Lung (tissue), 11 donors: ENCODE measurements at regions not wholly inside any gene's neighbourhood (a gene's known extent, or its start where the extent isn't known, plus 50 kb on each side); places are given as distances from the start of the nearest gene placed in this dataset.
"Not testable (repeated sequence)": the region's sequence is repeated elsewhere in the genome, so short reads cannot be mapped to it uniquely, and the experiment has no call there.

Source experiments
- ATAC-seq: fragments of 200-7000 bp; cut with Tn5 transposase; one replicate; pipeline ENCODE4 v1.9.1; 2020; ENCODE audit warnings: moderate number of reproducible peaks; ENCODE audit not compliant: insufficient read depth, low FRiP score
- DNase-seq, 3 donors: peaks; one replicate each; pipeline ENCODE4 v3.0.0-alpha.2; 2013 to 2017
- H3K27ac ChIP-seq, 2 donors: one replicate each; pipeline ENCODE4 v1.5.1; 2013; ENCODE audit warnings: mild to moderate bottlenecking in 2 of 2, moderate library complexity in 2 of 2, control low read depth in 1 of 2, inconsistent platforms in 1 of 2, low read depth in 1 of 2, low read length in 1 of 2
- H3K27me3 ChIP-seq, 3 donors: one replicate each; pipeline ENCODE4 v1.5.1; 2013; ENCODE audit warnings: low read length in 2 of 3; ENCODE audit not compliant: control insufficient read depth in 3 of 3, insufficient read depth in 3 of 3
- H3K36me3 ChIP-seq, 4 donors: one replicate each; pipeline ENCODE4 v1.5.1; 2013; ENCODE audit warnings: low read length in 4 of 4, mild to moderate bottlenecking in 1 of 4, moderate library complexity in 1 of 4; ENCODE audit not compliant: control insufficient read depth in 4 of 4, insufficient read depth in 4 of 4
- H3K4me1 ChIP-seq, 5 donors: one replicate each; pipeline ENCODE4 v1.5.1; 2013; ENCODE audit warnings: low read length in 5 of 5, mild to moderate bottlenecking in 2 of 5, moderate library complexity in 1 of 5; ENCODE audit not compliant: control insufficient read depth in 5 of 5, insufficient read depth in 5 of 5
- H3K4me3 ChIP-seq: one replicate; pipeline ENCODE4 v1.5.1; 2013; ENCODE audit warnings: mild to moderate bottlenecking, control low read depth, moderate library complexity
- H3K9ac ChIP-seq, 2 donors: one replicate each; pipeline ENCODE4 v1.5.1; 2013; ENCODE audit warnings: low read length in 2 of 2, control low read depth in 1 of 2; ENCODE audit not compliant: insufficient read depth in 1 of 2
- H3K9me3 ChIP-seq, 4 donors: one replicate each; pipeline ENCODE4 v1.5.1; 2013; ENCODE audit warnings: low read length in 3 of 4, mild to moderate bottlenecking in 1 of 4, moderate library complexity in 1 of 4; ENCODE audit not compliant: control insufficient read depth in 4 of 4, insufficient read depth in 3 of 4
- WGBS, 2 donors: extraction: QIAGEN DNeasy Blood & Tissue Kit; methylation state at CpG; one replicate each; pipeline ENCODE4 v1.1.7; 2013; 5-methylcytosine and 5-hydroxymethylcytosine counted together
- TF ChIP-seq, protein P1 (sequence below): IDR thresholded peaks from 2 replicates; pipeline ENCODE4 v1.5.1; 2012; ENCODE audit warnings: mild to moderate bottlenecking; ENCODE audit errors: control extremely low read depth, extremely low read depth
- donor health status: control.
- donor health status: control.
- donor health status: Bipolar disorder and iron deficiency.
- donor health status: healthy.
- donor health status: DM: yes; HTN: yes; CAD: no.

DNA sequence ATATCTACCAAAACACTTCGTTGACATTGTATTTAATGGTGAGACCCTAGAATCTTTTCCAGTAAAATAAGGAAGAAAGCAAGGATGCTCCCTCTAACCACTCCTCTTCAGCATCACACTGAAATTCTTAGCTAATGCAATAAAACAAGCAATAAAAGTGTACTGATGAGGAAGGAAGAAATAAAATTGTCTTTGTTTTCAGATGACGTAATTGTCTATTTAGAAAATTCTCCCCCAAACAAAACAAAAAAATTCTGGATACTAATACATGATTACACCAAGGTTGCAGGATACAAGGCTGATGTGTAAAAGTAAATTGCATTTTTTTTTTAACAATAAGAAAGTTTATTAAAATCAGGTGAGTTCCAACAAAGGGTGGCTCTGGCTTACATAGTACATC lies 205.0 kb upstream of the SSTR4 start:
- ATAC-seq = no peak
- peaks cover 0 to 5% (median 0%) of the 10 kb centered on the region in 3 donors for H3K27me3 ChIP-seq
- 65 to 79% methylated on average over 2 of the region's 2 CpGs for WGBS, 2 donors

DNA sequence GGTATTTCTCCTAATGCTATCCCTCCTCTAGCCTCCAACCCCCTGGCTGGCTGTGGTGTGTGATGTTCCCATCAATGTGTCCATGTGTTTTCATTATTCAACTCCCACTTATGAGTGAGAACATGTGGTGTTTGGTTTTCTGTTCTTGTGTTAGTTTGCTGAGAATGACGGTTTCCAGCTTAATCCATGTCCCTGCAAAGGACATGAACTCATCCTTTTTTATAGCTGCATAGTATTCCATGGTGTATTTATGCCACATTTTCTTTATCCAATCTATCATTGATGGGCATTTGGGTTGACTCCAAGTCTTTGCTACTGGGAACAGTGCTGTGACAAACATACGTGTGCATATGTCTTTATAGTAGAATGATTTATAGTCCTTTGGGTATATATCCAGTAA lies 204.4 kb upstream of the SSTR4 start:
- not testable (repeated sequence) for H3K27me3 ChIP-seq, ATAC-seq, H3K4me1 ChIP-seq, H3K36me3 ChIP-seq, H3K9me3 ChIP-seq, DNase-seq, H3K27ac ChIP-seq, H3K4me3 ChIP-seq, H3K9ac ChIP-seq
- WGBS, 2 donors = 65 to 89% methylated on average over 2 of the region's 2 CpGs

More for the DNA sequence above, 205.0 kb upstream of the SSTR4 start:
- H3K36me3 ChIP-seq = no peaks in the 10 kb centered on the region
- H3K4me3 ChIP-seq = no peak overlapping the region
- TF ChIP-seq, protein P1, sequence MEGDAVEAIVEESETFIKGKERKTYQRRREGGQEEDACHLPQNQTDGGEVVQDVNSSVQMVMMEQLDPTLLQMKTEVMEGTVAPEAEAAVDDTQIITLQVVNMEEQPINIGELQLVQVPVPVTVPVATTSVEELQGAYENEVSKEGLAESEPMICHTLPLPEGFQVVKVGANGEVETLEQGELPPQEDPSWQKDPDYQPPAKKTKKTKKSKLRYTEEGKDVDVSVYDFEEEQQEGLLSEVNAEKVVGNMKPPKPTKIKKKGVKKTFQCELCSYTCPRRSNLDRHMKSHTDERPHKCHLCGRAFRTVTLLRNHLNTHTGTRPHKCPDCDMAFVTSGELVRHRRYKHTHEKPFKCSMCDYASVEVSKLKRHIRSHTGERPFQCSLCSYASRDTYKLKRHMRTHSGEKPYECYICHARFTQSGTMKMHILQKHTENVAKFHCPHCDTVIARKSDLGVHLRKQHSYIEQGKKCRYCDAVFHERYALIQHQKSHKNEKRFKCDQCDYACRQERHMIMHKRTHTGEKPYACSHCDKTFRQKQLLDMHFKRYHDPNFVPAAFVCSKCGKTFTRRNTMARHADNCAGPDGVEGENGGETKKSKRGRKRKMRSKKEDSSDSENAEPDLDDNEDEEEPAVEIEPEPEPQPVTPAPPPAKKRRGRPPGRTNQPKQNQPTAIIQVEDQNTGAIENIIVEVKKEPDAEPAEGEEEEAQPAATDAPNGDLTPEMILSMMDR = no peak
- DNase-seq = no peak
- no peak overlapping the region for H3K27ac ChIP-seq
- H3K9me3 ChIP-seq = no peaks in the 10 kb centered on the region
- H3K4me1 ChIP-seq = no peaks in the 10 kb centered on the region
- H3K9ac ChIP-seq = no peak overlapping the region

GRCh38 chr20:22833851-22834250 lies 201.3 kb upstream of the SSTR4 start:
- Histone ChIP-seq H3K4me1 (peaks cover 0 to 3% (median 0%) of the 10 kb centered on the region in 5 donors), H3K36me3 (no peaks in the 10 kb centered on the region), H3K27me3 (peaks cover 0 to 5% (median 0%) of the 10 kb centered on the region in 3 donors), H3K4me3 (no peak overlapping the region), H3K27ac (no peak overlapping the region), H3K9ac (no peak overlapping the region), H3K9me3 (no peaks in the 10 kb centered on the region)
- WGBS, 2 donors = 81% methylated on average over 8 of the region's 8 CpGs
- TF ChIP-seq, protein P1 = no peak
- ATAC-seq = no peak
- no peak for DNase-seq

DNA sequence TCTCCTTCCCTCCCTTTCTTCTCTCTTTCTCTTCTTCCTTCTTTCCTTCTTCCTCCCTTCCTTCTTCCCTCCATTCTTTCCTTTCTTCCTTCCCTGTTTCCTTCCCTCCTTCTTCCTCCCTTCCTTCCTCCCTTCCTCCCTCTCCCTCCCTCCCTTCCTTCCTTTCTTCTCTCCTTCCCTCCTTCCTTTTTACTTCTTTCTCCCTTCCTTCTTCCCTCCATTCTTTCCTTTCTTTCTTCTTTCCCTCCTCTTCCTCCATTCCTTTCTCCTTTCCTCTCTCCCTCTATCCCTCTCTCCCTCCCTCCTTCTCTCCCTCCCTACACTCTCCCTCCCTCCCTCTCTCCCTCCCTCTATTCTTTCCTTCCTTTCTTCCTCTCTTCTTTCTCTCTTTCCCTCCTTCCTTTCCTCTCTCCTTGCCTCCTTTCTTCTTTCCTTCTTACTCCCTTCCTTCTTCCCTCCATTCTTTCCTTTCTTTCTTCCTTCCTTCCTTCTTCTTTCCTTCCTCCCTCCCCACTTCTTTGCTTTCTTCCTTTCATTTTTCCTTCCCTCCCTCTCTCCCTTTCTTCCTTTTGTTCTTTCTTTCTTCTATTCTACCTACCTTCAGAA lies 200.4 kb upstream of the SSTR4 start:
- H3K4me1 ChIP-seq = peaks cover 0 to 3% (median 0%) of the 10 kb centered on the region in 5 donors
- TF ChIP-seq, protein P1 = no peak
- H3K4me3 ChIP-seq = no peak overlapping the region
- no peaks in the 10 kb centered on the region for H3K9me3 ChIP-seq
- DNase-seq (no peak), ATAC-seq (no peak)
- H3K27ac ChIP-seq = no peak overlapping the region
- no peaks in the 10 kb centered on the region for H3K36me3 ChIP-seq
- no peak overlapping the region for H3K9ac ChIP-seq
- H3K27me3 ChIP-seq = peaks cover 0 to 5% (median 0%) of the 10 kb centered on the region in 3 donors
